ENCODE measurements at regions not wholly inside any gene's neighbourhood (a gene's known extent, or its start where the extent isn't known, plus 50 kb on each side); places are given as distances from the start of the nearest gene placed in this dataset.
"Not testable (repeated sequence)": the region's sequence is repeated elsewhere in the genome, so short reads cannot be mapped to it uniquely, and the experiment has no call there.

- DNase-seq: not testable (repeated sequence)
Observed at GRCh38 chr15:22201993-22202659, 121.8 kb downstream of the OR4M2 start.

DNA sequence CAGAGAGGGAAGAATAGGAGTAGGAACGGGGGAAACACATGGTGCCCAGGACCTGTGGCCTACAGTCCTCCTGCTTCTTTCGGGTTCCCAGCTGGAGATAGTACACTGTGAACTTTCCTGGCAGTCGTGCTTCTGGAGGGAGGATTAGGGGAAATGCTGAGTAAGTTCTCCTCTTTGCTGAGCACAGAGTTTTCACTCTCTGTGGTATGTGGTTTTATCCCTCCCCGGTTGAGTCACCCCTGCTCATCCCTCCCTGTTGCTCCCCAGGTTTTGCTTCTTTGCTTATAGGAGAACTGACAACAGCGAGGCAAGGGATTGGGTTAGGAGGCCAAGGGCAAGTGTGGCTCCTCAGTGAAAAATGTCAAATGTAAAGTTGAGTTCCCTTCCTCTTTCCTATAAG is 122.9 kb downstream of the OR4M2 start:
- DNase-seq: not testable (repeated sequence)

GRCh38 chr15:22209086-22209485 is 128.8 kb downstream of the OR4M2 start:
- not testable (repeated sequence) for DNase-seq

DNA sequence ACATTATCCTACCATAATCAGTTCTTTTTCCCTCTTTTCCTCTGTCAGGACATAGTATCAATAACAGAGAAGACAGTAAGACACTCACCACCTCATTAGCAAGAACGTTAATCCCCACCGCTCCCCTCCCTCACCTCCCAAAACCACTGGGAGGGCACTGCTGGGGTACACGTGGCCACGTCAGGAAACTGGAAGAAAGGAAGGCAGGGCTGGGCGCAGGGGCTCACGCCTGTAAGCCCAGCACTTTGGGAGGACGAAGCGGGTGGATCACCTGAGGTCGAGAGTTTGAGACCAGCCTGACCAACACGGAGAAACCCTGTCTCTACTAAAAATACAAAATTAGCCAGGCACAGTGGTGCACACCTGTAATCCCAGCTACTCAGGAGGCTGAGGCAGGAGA is 142.3 kb downstream of the OR4M2 start:
- not testable (repeated sequence) for DNase-seq

GRCh38 chr15:22224241-22224671 is 143.9 kb downstream of the OR4M2 start:
- no peak for DNase-seq

- DNase-seq: not testable (repeated sequence)
Observed at GRCh38 chr15:22224961-22225360, 144.6 kb downstream of the OR4M2 start.

DNA sequence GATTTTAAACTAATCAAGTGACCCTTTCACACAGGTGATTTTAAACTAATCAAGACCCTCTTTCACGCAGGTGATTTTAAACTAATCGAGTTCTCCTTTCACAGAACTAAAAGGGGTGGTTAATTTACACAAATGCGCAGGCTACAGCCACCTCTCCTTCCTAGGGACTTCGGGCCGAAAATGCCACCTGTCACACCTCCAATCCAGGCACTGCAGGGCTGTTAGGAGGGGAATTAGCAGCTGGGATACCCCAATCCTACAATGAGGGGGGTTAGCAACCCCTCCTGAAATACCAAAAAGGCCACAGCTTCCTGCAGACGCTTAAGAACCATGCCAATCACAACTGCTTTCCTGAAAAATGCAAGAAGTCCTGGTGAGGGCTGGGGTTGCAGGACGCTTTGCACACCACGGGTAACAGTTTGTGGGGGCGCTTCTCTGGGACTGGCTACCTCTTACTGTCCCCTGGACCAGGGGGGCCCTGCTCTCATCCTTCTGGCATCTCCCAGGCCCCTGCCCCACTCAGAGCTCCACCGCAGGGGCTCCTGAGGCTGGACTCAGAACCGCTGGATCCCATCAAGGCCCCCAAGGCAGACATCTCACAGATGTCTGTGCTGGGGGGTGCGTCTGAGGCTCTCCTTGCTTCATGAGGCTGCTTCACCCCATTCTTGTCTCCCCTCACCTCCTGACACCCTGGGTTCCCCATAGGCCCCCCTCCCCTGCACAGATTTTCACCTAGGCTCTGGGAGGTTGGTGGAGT is 145.9 kb downstream of the OR4M2 start:
- no peak for DNase-seq

GRCh38 chr15:22227411-22228100 is 147.2 kb downstream of the OR4M2 start:
- DNase-seq: no peak

DNA sequence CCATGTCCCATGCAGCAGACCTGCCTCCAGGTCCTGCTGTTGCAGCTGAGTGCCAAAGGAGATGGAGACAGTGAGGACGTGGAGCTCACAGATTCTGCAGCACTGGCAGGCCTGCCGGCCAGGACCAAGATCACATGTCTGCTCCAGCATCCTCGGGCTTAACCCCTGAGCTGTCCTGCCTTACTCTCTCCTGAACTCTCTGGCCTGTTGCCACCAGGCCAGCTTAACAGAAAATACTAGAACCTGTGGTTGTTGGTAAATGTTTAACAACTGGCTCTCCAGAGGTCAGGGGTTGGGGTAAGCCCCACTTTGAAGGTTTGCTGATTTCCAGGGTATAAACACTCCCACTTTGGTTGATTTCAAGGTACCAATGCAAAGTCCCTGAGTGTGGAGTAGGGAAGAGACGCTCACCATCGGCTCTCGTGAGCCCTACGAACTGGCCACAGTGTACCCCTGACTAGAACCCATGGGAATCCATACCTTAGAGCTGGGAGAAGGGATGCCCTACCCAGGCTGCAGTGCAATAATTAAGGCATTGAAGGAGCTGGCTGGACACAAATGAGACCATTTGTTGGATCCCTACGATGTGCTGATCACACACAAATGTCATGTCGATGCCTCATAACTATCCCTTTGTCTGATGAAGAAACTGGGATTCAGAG is 147.9 kb downstream of the OR4M2 start:
- no peak for DNase-seq

- DNase-seq: no peak
Observed at GRCh38 chr15:22229990-22230819, 149.9 kb downstream of the OR4M2 start.

- no peak for DNase-seq
Observed at GRCh38 chr15:22231603-22232002, 151.3 kb downstream of the OR4M2 start.

- DNase-seq: no peak
Observed at GRCh38 chr15:22232675-22233074, 152.3 kb downstream of the OR4M2 start.

DNA sequence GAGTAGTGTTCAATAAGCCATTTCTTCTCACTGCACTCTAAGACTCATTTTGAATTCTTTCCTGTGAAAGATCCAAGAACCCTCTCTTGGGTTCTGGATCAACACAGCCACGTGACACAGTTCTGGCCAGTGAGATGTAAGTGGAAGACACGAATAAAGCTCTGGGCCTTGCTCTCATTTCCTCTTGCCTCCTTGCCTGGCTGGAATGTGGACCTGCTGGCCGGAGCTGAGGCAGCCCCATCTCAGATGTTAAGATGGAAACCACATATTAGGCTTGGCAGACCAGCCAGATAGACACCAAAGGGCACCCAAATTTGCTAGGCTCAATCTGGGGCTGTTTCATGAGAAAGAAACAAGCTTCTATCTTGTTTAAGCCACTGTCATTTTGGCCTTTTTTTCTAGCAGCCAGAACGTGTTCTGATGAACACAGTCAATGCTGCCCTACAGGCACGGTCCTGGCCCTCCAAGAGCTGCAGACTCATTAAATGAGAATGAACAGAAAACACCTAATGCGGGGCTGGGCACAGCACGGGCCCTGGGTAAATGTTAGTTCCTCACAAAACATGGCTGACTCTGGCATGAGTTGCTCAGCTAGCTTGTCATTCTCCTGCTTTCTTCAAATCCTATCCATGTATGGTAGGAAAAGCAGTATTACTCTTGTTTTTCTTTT is 155.1 kb downstream of the OR4M2 start:
- DNase-seq: not testable (repeated sequence)

DNA sequence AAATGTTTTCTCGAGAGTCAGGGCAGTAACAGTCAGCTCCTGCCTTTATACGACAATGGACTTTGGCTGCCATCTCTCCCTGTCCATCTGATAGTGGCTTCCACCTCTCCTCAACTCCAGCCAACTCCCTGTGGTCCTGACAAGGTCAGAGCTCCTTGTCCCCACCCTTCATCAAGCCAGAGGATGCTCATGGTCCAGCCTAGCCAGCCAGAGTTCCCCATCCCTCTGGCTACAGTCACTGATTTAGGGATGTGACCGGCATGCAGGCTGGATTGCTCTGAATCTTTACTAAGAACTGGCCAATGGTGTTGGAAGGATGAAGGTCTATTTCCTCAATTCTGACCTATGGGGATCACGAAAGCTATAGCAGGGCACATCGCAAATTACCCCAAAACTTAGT is 156.1 kb downstream of the OR4M2 start:
- no peak for DNase-seq

DNA sequence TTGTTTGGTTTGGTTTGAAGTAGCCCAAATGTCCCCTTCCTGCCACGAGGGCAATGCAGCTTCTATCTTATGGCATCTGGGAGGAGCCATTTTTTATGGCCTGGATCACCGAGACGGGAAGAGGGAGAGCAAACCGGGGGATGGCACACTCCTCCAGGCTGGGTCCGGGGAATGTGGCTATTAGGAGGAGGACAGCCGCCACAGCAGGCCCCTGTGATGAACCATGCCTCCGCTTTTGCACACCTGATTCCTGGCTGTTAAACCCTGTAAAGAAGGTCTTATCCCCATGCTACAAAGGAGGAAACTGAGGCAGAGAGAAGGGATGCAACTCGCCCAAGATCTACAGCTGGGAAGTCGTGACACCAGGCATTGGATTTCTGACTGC is 157.6 kb downstream of the OR4M2 start:
- DNase-seq: no peak

DNA sequence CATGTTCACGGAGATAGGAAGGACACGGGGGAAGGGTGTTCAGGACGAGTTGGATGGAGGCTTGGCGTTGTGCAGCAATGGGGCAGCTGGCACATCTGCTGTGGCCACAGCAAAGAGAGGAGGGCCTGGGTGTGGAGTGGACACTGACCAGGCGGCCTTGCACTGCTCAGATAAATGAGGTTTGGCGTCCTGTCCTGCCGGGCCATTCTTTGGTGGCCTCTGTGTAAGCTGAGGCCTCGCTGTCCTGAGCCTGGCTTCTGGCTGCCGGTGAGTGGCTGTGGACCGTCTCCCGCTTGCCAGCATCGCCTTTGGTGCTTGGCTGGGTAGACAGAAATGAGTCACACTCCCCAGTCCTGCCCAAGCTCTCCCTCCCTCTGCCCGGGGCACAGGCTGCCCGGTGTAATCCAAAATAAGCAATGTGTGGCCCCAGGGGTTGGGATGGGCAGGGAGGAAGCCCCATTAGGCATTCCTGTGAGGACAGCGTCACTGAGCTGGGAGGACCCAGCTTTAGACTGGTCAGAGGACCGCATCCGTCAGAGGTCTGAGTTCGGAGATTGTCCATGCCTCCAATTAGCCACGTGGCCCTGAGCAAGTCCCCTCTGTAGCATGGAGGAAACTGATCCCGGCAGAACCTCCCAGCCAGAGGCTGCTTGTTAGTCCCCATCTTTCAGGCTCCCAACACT is 158.1 kb downstream of the OR4M2 start:
- DNase-seq: not testable (repeated sequence)

- DNase-seq: not testable (repeated sequence)
Observed at GRCh38 chr15:22238959-22239805, 158.9 kb downstream of the OR4M2 start.

DNA sequence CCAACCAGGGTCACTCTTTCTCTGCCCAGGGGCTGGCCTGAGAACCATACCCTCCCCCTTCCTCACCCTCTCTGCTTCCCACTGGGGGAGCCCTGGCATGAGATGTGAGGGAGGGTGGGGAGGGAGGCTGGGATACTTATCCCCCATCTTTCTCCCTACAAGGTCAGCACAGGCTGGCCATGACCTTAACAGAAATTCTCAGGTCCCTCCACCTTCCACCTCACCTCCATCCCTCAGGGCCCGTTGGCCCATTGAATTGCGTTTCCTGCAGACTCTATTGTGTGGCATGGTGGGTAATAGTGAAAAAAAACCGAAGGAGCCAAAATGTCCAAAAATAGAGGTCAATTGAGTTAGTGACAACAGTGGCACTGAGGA is 159.5 kb downstream of the OR4M2 start:
- no peak for DNase-seq

GRCh38 chr15:22240403-22240802 is 160.1 kb downstream of the OR4M2 start:
- no peak for DNase-seq

GRCh38 chr15:22240986-22241385 is 160.7 kb downstream of the OR4M2 start:
- no peak for DNase-seq
